Putamen (tissue), 1 donor: ENCODE measurements at regions not wholly inside any gene's neighbourhood (a gene's known extent, or its start where the extent isn't known, plus 50 kb on each side); places are given as distances from the start of the nearest gene placed in this dataset.
"Not testable (repeated sequence)": the region's sequence is repeated elsewhere in the genome, so short reads cannot be mapped to it uniquely, and the experiment has no call there.

Experiments
- DNase-seq: peaks from one replicate; pipeline ENCODE4 v3.0.0-alpha.2; 2016; ENCODE audit warnings: low spot score

DNA sequence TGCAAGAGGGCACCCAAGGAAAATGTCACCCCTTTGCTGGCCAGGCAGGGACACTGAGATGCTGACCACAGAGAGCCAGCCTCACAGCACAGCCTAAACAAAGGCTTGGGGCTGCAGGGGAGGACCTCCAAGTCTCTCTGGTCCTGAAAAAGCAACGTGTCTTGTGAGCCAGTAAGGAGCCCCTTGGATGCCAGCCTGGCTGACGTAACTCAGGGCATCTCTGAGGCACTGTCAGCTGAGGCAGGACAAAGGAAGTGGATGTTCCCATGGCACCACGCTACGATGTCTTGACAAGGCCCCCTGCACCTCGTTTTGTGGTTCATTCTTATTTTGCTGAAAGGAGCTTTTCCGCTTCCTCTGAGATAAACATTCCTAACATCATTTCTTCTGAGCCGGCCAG, 160.7 kb downstream of the OR4M2 start:
- DNase-seq: no peak

DNA sequence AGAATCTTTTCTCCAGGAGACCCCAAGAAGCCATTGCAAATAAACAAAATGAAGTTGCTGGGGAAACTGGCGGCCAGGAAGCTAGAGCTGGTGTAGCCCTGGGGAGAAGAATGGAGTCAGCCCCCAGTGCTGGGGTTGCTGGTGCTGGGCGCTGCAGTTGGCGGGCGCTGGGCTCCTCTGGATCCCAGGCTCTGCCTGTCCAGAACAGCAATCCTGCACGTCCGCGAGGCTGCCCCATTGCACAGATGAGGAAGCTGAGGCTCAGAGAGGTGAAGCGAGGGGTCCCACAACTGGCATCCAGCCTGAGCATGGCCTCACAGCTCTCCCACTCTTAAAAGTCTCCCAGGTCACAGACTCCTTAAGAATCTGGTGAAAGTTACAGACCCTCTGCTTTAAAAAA, 161.1 kb downstream of the OR4M2 start:
- no peak for DNase-seq

DNA sequence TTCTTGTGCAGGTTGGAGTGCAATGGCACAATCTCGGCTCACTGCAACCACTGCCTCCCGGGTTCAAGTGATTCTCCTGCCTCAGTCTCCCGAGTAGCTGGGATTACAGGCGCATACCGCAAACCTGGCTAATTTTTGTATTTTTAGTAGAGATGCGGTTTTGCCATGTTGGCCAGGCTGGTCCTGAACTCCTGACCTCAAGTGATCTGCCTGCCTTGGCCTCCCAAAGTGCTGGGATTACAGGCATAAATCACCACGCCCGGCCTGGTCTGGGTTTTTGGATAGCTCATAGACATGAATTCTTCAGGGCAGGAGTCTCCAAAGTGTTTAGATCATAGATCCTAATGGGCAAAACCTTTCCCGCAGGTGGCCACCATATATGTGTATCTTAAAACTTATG, 162.0 kb downstream of the OR4M2 start:
- not testable (repeated sequence) for DNase-seq

DNA sequence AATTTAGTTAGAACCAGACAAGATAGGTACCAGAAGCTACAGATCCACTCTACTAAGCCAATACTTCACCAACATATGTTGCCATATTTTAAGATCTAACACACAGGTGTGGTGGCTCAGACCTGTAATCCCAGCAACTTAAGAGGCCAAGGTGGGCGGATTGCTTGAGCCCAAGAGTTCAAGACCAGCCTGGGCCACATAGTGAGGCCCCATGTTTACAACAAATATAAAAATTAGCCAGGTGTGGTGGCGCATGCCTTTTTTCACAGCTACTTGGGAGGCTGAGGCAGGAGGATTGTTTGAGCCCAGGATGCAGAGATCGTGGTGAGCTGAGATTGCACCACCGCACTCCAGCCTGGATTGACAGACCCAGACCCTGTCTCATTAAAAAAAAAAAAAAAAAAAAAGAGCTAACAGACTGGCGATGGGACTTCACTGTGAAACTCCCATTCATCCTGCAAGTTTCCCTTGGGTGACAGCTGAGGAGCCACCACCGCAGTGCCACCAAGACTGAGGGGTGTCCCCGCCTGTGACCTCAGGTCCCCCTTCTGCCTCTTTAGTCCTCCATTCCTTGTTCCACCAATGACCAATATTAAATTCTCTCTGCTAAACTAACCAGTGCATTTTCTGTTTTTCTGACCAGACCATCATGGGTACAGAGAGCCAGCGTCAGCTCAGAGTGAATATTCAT, 163.3 kb downstream of the OR4M2 start:
- DNase-seq: no peak

DNA sequence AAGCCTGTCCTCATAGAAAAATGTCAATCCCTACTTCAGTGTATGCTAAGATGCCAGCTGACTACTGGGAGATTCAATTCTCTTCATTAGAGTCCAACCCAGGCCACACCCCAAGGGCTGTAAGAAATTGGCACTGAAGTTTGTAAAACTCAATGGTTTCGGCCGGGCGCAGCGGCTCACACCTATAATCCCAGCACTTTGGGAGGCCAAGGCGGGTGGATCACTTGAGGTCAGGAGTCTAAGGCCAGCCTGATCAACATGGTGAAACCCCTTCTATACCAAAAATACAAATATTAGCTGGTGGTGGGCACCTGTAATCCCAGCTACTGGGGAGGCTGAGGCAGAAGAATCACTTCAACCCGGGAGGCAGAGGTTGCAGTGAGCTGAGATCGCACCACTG, 169.2 kb downstream of the OR4M2 start:
- not testable (repeated sequence) for DNase-seq

DNA sequence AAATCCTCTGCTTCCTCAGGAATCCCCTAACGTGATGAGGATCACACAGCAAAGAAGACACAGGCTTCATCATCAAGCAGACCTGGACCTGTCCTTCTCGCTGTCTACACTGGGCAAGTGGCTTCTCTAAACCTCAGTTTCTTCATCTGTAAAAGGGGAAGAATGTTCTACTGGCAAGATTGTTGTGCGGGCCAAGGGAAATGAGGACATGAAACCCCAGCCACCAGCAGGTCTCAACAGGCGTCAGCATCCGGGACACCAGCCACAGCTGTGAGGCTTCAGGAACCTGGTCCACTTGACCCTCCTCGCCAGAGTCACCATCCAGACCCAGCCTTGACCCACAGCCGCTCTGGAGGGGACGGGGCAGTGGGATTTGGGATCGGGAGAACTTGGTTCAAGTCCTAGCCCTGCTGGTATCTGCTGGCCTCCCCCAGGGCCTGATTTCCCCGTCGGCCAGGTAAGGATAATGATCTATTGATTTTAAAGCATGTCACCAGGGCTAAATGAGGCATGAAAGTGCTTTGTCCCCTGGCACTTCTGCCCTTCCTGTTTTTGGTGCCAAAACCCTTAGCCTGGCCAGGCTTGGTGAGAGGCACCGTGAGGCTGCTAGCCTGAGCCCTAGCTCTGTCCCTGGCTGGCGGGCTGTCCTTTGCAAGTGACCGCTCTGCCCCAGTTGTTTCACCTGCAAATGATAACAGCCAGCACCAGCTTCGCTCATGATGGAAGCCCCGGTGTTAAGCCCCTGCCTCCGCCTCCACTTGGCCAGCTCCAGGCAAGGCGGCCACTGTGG, 170.4 kb downstream of the OR4M2 start:
- DNase-seq: not testable (repeated sequence)

DNA sequence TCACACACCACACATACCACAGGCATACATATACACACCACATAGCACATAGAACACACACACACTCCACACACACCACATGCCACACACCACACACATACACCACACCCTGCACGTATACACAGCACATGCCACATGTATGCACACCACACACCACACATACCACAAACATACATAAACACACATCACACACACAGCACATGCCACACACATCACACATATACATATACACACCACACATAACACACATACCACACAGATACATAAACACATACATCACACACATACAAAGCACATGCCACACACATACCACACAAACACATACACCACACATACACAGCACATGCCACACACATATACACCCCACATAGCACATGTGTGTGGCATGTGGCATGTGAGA, 171.1 kb downstream of the OR4M2 start:
- no peak for DNase-seq

DNA sequence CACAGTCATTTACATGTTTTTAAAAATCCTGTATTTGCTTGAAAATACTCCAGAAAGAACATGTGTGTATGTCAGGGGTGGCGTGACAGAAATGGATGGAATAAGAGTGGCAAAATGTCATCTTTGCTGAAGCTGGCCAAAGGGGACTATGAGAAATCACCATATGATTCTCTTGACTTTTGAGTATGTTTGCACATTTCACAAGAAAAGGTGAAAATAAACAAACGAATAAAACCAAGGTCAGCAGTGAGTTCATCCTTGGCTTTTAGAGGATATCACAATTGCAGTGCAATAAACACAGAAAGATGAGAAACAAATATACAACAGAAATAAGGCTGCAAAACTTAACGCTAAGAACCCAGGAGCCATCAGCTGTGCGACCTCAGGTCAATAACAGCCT, 171.7 kb downstream of the OR4M2 start:
- not testable (repeated sequence) for DNase-seq

DNA sequence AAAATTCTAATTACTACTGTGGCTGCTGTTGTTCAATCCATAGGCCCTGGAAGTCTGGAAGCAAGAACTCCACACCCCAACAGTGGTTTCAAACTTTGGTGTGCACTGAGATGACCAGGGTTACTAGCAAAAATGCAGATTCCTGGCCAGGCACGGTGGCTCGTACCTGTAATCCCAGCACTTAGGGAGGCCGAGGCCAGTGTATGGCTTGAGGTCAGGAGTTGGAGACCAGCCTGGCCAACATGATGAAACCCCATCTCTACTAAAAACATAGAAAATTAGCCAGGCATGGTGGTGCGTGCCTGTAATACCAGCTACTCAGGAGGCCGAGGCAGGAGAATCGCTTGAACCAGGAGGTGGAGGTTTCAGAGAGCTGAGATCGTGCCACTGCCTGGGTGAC, 172.2 kb downstream of the OR4M2 start:
- DNase-seq: not testable (repeated sequence)

DNA sequence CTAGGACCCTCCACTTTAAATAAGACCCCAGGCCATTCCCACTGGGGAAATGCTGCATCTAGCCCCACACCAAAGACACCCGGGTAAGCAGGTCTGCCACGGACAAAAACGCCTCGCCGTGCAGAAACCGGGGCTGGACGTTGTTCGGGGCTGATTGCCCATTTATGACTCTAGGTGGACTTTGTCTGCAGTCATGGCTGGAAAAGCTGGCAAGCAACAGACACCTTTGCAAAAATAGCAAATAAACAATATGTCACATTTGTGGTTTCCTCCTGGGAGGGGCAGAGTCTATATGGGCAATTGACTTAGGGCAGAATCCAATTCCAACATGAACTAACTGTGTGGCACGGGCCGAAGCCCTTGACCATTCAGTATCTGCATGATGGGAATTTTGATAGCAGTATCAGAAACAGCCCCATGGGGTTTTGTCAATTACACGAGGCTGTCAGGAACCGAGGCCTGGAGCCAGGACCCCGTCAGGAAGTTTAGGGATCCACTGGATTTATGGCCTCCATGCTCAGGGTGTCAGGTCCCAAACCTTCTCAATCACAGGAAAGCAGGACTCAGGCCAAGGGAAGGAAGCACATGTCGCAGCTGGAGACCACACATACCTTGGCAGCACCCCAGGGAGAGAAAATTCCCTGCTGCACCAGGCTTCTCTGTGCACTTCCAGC, 172.8 kb downstream of the OR4M2 start:
- not testable (repeated sequence) for DNase-seq

DNA sequence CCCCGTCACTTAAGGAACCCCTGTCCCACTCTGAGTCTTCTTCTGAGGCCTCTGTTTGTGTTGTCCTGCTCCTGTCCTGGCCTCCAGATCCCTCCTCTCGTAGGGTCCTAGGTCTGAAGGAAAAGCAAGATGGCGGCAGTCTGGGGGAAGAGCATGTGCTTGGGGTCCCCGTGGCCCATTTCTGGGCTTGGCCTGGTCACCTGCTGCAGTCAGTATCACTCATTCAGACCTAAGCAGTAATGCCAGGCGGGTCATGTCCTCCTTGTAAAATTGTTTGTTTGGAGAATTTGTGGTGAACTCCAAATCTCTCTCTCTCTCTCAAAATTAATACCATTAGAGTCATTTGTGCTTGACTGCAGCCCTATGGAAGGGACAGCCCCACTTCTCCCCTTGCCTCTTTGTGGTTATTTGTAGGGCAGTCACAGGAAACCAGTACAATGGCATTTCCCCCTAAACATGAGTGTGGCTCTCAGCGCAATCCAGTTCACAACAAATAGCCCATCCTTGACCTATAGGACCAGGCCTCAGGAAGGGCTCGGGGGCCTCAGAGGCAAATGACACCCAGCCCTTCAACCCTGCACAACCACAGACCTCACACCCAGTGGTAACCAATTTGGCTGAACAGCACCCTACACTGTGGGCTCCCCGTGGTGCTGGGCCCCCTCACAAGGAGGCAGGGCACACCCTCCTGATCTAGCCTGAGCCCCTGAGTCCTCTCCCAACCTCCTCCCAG, 173.5 kb downstream of the OR4M2 start:
- no peak for DNase-seq

DNA sequence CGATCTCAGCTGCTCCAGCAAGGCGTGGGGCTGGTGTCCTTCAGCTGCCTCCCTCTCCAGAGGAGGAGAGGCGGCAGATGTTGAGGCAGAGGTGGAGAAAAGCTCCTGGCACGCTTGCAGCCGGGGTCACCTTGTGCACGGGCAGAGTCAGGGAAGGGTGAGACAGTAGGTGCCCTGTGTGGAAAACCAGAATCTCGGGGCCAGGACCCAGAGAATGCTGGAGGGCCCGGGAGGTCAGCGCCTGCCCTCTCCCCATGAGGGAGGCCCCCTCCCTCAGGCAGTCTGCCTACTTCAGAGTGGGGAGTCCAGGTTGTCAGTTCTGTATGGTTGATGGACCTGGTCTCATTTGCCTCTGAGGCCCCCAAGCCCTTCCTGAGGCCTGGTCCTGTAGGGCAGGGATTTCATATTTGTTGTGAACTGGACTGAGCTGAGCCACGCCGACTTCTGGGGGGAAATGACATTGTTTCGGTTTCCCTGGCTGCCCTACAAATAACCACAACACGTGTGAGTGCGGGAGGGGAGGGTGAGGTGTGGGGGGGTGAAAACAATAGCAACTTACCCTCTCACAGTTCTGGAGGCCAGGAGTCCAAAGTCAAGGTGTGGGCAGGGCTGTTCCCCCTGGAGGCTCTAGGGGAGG, 174.2 kb downstream of the OR4M2 start:
- not testable (repeated sequence) for DNase-seq

DNA sequence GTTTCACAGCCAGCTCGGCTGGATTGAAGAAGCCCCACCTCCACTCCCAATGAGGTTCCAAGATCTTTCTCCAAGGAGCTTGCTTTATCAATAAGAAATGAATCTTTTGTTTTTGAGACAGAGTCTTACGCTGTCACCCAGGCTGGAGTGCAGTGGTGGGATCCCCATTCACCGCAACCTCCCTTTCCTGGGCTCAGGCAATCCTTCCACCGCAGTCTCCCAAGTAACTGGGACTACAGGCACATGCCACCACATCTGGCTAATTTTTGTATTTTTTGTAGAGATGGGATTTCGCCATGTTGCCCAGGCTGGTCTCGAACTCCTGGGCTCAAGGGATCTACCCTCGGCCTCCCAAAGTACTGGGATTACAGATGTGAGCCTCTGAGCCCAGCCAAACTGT, 175.3 kb downstream of the OR4M2 start:
- DNase-seq: not testable (repeated sequence)

DNA sequence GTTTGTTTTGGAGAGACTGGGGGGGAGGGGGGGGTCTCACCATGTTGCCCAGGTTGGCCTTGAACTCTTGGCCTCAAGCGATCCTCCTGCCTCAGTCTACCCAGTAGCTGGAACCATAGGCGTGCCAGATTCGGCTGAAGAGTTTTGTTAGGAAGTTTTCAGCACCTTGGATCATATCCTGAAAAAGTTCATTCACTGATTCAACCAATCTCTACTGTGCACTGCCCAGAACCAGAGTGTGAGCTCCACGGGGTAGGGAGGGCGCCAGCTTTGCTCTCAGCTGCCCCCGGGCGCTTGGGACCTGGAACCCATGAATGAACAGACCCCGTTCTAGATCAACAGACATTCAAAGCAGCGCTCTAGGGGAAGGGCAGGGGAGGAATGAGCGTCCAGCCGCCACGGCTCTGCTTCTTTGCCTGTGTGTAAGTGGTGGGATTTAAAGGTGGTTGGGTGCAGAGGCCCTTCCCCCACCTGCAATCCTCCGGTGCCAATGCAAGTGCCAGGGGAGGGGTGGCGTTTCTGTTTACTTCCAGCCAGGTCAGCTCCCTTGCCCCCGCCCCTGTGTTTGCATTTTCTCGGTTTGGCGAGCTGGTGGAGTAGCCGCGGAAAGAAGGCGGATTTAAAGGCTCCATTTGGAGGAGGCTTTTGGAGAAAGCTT, 176.2 kb downstream of the OR4M2 start:
- DNase-seq: not testable (repeated sequence)

DNA sequence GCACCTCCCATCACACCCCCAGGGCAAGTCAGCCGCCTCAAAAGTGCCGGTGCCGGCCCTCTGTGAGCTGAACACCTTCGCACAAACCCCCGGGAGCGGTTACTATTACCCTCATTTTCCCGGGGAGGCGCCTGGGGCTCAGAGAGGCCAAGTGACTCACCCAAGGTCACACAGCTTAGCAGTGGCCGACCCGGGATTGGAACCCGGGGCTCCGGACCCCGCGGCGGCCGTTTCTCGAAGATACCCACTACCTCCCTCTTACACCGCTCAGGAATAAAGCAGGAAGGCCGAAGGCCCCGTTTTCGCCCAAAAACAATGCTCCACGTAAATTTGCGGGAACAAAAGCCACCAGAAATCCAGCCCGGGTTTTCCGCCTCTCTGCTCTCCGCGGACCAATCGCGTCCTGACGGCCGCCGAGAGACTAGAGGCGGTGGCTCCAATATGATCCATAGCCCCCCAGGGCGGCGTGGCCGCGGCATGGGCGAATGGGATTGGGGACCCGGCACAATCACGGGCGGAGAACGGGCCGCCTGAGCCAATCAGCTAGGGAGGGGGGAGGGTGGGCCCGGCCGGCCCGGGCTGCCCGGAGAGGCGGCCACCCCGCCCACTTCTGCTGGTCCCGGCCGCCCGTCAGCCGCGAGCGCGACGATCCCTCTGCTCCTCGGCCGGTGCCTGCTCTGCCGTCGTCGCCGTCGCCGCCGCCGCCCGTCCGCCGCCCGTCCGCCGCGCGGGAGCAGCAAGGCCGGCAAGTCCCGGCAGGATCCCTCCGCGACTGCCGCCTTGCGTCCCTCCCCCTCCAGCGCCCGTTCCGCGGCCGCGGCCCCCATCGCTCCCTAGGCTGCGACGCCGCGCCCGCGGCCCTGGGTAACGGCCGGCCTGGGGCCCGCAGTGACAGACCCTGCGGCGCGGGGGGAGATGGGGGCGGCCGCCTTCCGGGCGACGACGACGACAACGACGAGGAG, 177.0 kb downstream of the OR4M2 start:
- DNase-seq: no peak

DNA sequence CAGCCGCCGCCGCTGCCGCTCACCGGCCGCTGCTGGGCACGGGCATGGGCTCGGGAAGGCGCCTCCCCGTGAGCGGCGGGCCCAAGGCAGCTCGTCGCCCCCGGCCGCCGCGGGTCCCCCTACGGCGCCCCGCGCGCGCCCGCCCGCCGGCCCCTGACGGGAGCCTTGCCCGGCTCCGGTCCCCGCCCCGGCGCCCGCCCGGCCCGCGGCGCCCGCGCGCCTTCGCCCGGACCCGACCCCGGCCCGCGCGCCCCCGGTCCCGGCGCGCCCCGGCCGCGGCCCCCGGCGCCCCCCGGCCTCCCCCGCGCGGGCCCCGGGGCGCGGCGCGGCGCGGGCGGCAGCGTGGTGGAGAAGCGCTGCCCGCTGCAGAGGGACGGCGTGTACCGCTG, 177.7 kb downstream of the OR4M2 start:
- no peak for DNase-seq

DNA sequence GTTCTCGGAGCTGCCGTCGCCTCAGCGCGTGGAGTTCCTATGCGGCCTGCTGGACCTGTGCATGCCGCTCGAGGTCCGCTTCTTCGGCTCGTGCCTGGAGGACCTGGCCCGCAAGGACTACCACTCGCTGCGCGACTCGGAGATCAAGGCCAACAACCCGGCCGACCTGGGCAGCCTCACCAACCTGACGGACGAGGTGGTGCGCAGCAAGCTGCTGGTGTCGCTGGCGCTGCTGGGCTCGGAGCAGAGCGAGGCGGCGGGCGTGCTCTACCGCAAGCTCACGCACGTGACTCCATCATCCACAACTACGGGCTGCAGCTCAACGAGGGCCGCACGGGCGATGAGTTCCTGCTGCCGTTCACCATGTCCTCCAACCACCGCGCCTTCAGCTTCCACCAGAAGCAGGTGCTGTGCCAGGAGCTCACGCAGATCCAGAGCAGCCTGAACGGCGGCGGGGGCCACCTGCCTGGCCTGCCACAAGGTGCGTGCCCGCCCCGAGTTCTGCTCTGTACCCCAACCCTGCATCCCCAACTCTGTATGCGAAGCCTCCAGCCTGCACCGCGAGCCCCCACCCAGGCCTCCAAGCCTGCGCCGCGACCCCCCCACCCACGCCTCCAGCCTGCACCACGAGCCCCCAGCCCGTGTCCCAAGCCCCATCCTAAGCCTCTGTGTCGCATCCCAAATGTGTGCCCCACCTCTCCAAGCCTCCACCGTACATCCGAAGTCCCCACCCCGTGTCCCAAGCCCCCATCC, 178.2 kb downstream of the OR4M2 start:
- no peak for DNase-seq

DNA sequence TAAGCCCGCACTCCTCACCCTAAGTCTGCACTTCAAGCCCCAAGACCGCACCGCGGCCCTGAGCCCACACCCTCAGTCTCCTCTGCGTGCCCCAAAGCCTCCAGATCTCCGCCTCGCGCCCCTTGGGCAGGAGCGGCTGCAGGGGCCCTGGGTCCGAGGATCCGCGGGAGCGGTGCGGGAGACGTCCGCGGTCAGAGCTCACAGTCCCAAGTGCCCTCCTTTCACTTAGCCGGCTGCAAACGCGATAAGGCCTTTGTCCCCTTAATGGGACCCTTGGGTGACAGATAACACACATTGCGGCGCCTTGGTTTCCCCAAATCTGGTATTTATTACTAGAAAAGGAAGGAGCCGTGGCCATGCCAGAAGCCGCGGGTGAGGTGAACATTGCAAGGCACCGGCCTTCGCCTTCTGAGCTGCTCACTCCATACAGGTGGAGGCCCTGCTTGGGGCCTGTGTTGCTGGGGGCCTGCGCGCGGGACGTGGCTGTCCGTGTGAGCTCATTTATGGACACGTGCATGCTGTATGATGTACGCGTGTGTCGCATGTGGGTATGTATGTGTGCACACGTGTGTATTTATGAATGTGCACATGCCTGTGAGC, 178.9 kb downstream of the OR4M2 start:
- not testable (repeated sequence) for DNase-seq

DNA sequence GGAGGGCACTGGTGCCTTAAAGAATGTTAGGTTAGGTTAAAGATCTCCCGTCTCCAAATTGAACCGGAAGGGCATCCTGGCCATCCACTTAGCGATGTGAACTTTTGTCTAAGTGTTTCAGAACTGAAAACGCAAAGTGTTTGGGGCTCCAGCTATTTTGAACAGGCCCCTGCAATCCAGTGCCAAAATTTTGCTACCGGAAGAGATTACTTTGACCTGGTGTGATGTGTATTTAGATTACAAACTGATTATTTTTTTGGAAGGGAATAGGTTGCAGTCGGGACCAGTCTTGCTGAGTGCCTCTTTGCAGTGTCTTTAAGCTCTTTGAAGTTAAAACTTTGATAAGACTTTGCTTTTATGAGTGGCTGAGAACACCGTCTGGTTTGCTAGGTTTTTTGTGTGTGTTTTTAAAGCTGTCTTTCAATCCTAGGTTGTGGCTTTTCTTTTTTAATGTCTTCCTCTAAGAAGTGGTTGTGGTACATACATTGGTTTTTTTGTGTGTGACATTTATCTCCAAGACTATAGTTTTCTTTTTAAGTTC, 179.6 kb downstream of the OR4M2 start:
- DNase-seq: no peak
